GM18868 (cell line): ENCODE measurements at regions not wholly inside any gene's neighbourhood (a gene's known extent, or its start where the extent isn't known, plus 50 kb on each side); places are given as distances from the start of the nearest gene placed in this dataset.
A peak's percentile ranks its signal among the peaks of the same experiment; 100 is the strongest.

Source experiments
- ATAC-seq: cut with Tn5 transposase; IDR thresholded peaks from one replicate; pipeline ENCODE4 v1.9.1; 2021; ENCODE audit warnings: mild to moderate bottlenecking, moderate library complexity; ENCODE audit not compliant: unreplicated experiment

DNA sequence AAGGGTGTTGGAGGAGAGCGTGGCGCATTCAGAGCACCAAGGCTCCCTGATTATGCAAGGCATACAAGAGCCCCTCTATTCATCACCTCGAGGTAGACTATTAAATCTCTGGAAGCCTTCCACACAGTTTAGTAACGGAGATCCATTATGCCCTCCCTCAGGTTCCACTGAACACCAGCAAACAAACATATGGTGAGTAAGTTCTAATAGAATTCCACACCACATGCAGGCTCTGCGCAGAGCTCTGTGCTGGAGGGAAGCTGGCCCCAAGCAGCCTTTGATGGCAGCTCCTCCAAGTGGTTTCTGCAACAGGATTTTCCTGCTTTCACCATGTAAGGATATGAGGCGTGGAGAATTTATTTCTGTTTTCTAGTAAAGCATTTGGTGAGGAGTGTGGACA lies 238.6 kb downstream of the C1D start:
- no peak for ATAC-seq

DNA sequence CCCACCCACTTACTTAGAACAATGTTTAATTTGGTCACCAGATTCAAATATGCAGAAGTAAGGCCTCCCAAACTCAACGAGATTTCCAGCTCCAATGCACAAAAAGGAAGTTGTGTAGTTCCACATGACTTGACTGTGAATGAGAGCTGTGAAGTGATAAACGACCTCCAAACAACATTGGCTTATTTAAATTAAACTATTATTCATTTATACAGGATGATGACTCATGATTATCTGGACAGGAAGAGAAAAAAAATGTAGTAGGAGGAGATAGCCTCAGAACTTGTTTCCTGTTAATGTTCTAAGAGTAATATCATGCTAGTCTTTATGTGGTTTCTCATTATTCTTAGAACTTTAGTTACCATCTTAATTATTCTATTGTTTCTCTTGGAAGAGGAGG lies 237.3 kb downstream of the C1D start:
- no peak for ATAC-seq

DNA sequence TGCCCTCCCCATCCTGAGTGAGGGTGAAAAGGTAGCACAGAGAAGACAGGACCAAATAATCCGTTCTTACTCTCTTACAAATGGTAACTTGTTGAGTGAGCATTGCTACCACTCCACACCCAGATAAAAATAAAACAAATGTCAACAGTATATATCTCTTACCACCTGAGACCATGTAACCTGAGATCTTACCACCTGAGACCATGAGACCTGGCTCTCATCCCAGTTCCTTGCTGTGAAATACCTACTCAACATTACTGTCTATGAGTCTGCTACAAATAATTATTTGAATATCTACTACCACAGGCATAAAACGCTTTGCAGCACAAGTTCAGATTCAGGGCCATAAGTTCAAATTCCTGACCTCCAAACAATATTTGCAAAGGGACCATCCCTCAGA lies 234.7 kb downstream of the C1D start:
- no peak for ATAC-seq

DNA sequence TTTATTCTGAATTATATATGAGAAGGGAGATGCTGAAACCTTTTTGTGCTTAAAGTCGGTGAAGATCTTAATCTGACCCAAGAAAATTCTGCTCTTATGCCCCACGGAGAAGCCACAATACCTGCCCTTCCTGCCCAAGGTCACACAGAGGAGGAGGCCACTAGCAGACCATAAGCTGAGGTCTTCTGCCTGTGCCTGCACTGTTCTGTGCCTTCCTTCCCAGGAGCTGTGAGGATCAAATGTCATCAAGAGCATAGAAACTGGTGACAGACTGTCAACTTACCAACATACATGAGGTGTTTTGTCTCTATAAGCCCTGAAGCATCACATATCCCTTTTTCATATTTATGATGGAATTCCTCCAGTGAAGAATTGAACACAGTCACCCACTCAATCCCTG lies 233.3 kb downstream of the C1D start:
- no peak for ATAC-seq

DNA sequence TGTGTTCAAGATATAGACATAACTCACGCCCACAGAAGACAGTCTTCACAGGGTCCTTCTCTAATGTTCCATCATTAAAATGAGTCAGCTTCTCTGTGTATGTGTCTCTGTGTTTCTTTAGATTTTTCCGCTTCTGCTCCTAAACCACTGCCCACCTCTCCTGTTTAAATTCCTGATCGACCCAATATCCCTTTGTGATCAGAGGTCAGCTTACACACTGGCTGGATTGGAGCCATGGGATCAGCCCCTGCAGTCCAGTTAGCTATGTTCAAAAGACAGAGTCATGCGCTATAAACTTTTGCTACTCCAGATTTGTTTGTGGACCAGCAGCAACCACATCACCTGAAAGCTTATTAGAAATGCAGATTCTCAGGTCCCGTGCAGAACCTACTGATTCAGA lies 229.2 kb downstream of the C1D start:
- ATAC-seq, result no peak

DNA sequence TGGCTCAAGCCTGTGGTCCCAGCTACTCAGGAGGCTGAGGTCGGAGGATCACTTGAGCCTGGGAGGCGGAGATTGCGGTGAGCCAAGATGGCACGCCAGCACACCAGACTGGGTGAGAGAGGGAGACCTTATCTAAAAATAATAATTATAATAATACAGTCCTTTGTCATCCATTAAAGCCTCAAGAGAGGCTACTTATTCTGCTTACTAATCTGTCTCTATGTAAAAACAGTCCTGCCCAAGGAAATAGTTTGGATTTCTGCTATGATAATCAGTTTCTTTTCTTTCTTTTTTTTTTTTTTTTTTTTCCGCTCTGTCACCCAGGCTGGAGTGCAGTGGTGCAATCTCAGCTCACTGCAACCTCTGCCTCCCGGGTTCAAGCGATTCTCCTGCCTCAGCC lies 228.3 kb downstream of the C1D start:
- no peak for ATAC-seq

DNA sequence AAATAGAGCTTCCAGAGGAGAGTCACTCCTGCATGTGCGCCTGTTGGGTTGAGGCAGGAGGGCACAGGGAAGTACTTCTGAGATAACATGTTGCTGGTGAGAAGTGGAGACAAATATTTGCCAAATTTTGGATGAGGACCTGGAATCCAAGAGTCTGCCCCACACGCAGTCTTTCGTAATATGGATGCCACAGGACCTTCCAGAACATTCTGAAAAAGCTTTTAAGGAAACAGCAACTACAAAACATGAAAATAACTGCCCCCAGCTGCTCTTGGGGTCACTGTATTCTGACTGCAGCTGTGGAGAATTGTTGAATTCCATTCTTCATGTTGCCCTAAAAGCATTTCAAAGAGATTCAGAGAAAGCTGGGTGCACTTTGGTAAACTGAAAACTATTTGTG lies 227.5 kb downstream of the C1D start:
- ATAC-seq, result no peak

DNA sequence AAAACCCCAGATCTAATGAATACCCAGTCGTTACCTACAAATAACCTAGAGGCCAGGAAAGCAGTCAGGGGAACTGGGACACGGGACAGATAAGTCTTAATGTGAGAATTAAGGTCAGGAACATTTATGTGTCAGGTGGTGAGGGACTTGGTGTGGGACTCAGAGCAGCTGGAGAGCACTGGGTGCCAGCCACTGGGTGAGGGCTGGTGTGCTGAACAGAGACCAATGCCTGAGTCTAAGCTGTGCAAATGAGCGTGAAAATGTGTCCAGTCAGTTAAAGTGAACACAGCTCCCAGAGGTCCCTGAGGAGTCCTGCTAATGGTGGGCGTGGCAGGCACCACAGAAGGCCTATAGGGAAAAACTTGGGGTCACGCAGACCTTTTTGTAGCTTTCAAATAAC lies 225.9 kb downstream of the C1D start:
- no peak for ATAC-seq

DNA sequence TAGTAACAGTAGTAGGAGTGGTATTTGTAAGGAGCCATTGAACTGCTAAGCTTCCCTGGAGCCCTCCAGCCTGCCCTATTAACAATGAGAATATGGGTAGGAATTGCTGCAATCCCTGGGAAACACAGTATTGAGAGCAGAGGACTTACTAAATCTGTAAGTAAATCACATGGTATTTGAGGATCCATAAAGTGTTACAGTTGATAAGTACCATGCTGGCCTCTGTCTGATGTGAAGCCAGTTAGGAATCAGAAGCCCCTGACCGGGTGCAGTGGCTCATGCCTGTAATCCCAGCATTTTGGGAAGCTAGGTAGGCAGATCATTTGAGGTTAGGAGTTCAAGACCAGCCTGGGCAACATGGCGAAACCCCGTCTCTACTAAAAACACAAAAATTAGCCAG lies 224.6 kb downstream of the C1D start:
- no peak for ATAC-seq

DNA sequence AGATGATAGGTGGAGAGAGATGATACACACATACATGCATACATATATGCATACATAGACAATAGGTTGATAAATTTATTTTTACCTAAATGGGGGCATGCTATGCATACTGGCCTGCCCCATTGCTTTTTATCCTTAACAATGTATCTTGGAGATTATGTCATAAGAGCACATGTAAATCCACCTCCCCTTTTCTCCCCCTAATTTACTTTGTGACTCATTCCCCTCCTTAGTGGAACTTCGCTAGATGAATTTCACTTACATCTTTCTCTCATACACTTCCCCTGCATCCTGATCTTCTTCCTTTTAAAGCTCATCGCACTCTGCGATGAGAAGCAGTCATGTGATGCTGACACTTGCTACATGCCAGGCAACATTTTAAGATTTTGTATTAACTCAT lies 223.6 kb downstream of the C1D start:
- ATAC-seq, result no peak

DNA sequence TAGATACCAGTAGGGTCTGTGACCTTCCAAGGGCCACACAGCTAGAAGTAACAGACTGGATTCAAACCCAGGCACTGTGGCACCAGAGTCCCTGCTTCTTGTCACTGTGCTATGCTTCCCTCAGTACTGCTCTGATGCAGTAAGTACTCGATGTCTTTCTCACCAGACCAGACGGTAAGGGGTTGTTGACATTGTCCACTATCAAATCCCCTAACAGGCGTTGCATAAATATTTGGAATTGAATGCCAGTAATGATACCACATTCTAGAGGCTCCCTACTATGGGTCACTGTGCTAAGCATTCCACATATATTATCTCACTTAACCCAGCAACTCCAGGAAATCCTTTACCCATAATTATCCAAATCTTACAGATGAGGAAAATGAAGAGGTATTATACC lies 223.1 kb downstream of the C1D start:
- no peak for ATAC-seq

DNA sequence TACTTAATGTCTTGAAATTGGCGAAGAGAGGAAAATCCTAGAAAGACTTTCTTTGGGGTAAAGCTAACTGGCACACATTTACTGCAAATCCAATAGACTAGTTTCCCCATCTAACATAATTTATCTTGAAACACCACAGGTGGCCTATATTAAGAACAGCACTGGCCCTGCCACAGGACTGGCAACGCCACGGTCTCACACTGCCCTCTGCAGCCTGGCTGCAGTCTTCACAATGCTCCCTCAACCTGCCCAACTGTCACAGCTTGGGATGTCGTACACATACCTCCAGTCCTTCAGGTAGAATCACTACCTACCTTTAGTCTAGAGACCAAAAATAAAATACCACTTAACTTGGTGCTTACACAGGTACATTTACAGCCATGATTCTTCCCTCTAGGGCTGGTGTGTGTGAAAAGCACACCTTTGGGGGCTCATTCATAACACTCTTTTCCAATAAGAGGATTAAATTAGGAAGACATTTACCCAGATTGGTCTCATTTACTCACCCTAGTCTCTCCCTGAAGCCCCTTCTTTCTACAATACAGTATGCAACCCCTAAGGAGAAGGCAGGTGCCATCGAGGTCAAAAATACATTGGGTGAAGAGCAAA lies 222.2 kb downstream of the C1D start:
- peak; percentile 94 for ATAC-seq

DNA sequence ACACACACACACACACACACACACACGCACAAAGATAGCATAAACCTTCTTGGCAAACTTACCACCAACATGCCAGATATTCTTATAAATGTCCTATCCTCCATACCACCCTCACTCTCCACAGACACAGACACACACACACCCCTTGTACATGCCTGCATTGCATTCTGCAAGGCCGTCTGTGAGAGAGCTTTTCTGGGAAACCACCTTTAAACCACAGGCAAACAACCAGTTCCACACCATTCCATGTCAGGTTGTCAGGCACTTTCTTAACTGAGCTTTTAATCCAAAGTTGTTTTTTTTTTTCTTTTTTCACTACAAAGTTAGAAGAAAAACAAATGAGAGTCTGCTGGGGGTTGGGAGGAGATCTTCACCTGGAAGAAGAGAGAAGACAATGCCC lies 221.1 kb downstream of the C1D start:
- ATAC-seq, result no peak

DNA sequence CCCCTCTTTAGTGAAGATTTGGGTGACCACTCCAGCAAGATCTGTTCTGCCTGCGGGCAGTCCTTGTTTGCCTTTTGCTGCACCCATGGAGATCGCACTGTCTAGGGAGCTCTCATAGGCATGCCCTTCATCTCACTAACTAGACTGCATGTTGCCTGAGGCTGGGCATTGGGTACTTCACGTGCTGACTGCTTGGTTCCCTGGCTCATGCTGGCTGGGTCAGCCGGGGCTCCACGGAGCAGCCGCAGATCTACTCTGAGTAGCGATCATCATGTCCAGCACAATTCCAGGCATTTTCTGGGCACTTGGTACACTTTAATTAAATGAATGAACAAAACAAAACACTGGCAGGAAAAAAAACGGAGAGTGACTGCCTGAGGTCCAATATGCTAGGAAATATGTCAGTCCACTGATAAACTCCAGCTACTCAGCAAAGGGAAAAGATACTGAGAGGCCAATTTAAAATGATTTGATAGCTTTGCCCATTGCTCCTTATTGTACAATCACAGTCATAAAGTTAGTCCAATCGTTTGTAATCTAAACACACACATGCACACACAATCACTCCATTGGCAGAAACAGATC lies 220.3 kb downstream of the C1D start:
- ATAC-seq, result no peak

DNA sequence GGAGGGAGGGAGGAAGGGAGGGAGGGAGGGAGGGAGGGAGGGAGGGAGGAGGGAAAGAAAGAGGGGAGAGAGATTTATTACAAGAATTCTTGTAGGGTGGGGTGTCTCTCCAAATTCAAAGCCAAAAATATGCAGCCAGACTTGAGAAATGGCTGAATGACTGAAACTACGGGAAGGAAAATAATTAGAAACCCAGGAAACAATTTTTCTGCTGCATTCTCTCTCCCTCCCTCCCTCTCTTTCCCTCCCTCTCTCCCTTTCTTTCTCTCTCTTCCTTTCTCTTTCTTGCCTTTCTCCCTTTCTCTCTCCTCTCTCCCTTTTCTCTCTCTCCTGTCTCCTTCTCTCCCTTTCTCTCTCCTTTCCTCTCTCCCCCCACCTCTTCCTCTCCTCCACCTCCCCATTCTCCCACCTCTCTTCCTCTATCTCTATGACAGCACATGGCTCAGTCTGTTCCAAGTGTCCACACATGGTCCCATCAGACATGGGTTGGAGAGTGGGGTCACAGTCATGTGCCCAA lies 218.7 kb downstream of the C1D start:
- ATAC-seq, result no peak

DNA sequence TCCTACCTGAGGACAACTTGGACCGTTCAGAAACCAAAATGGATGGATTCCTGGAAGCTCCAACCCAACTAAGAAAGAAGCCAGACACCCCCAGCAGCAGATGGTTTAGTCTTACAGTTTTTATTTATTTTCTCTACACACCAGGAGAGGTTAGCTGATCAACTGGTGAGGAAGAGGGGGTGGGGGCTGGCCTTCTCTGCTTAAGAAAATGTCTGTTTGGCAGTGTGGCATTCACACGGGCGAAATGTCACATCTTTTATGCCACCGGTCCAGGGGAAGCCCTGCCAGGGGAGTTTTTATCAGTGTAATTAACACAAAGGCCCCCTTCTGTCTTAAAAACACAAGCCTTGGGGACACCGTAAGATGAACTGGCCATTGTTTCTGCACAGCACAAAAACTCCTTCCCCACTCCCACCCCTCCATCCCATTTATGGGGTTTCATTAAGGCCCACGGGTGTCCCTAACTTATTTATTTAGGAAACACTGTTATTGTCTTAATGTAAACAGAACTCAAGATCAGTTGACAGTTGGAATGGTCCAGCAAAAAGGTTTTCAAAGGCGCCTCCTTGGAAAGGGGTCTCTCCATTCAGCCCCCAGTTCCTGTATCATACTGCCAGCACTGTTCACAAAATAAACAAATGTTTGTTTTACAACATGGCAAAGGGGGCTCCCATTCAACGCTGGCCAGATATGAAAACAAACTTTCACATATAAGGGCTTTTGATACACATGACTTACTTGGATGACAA lies 217.0 kb downstream of the C1D start:
- no peak for ATAC-seq

DNA sequence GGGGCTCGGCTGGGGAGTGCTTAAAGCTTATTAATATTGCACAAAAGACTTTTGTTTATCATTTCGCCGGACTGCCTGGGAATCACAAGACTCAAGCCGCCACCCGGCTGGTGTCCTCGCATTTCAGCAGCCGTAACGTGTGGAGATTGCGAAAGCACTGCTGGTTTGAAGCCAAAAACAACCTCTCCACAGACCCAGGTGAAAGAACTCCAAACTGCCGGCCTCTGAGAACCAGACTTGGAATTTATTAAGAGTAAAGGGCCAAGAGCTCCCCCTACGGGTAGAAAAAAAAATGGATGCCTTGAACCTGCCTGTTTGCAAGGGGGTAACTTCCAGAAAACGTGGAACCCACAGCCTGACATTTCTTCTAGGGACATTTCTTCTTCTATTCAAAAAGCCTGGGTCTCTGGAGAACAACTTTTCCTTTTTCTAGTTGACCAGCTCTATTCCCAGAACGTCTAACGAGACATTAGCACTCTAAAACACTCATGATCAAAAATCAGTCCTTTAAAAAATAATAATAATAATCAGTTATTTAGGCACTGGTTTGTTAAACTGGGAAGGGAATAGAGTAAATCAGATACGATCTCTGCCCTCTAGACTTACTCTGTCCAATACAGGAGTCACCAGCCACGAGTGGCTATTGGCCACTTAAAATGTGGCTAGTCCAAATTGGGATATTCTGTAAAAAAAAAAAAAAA lies 216.3 kb downstream of the C1D start:
- peak; percentile 70 for ATAC-seq

DNA sequence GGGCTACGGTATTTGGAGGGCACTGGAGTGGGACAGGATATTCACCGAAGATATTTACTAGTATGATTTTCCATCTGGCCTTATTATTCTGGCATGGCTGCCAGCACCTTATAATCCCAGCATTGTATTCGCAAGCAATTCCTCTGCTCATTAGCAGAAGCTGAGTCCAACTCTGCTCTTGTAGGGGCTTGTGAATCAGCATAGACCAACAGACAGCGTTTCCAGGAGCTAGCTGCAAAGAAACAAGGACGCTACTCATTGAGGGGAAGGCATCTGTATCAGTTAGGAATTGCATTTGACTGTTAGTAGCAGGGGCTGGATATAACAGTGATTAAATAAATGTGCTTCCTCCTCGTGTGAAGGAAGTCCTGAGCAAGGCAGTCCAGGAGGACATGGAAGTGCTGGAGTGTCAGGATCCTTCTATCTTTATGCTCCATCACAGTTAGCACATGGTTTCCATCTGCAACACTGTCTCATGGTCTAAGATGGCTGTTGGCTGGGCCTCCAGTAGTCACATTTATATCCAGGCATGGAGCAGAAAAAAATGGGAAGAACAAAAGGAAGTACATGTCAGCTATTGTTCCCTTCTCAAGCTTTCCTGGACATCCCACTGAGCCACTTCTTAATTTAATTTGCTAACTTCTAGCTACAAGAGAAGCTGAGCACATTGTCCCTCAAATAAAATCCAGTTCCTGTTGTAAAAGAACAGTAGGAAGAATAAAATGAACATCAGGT lies 214.1 kb downstream of the C1D start:
- ATAC-seq, result no peak

DNA sequence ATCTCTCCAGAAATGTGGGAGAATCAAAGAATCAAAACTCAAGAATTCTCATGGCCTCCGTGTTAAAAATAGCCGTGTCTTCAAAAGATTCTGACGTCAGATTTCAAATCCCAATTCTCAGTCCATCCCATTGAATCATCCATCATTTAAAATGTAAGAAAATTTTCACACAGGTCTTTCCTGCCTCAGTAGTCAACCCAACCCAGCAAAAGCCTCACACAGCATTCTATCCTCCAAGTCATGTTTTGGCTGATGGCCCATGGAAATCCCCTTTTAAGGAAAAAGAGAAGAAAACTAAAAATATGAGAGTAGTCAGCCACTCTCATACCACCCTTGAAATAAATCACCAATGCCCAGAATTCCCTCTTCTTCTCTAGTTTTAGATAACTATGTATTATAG lies 211.8 kb downstream of the C1D start:
- no peak for ATAC-seq

DNA sequence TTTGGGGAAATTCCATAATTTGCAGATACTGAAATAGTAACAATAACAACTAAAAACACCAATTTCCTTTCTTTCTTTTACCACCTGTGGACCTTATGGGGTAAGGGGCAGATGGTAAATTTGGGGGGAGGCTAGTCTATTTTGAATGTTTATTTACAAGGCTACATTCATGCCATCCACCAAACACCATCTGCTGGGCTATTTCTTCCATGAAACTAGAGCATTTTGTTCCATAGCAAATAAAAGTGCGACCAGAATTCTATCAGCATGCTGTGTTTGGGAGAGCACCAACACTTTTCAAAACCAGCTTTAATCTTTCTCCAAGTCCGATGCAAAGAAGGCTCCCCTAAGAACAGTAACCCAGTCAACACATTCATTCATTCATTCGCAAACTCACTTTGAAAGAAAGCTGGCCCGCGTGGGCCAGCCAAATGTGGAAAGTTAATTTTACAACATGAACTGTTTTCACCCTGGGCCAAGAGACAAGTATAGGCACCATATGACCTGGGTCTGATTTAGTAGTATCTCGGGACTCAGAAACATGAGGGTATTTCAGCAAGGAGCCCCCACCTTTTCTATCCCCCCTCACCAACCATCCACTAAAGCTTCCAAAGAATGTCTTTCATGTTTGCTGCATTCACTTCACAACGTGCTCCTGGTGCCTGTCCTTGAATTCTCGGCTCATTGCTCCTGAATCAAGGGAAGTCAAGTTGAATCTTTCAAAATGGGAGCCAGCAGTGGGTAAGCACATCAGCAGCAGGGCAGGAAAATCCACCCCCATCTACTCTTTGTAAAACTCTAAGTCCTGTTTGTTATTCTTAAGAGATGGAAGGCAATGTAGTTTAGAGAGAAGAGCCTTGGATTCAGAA lies 210.6 kb downstream of the C1D start:
- no peak for ATAC-seq
